ENCODE measurements at regions not wholly inside any gene's neighbourhood (a gene's known extent, or its start where the extent isn't known, plus 50 kb on each side); places are given as distances from the start of the nearest gene placed in this dataset.

- TF ChIP-seq CTCF (conservative IDR thresholded peaks at IDR 0.05; ENCODE audit: low read depth in 2 of 2) (no peak), ZNF462 (CRISPR knock-in tag; IDR thresholded peaks at IDR 0.05) (no peak), STAT1 (IDR thresholded peaks at IDR 0.05; ENCODE audit: unreplicated experiment) (no peak), CREB1 (CRISPR knock-in tag; IDR thresholded peaks at IDR 0.05; ENCODE audit: low read depth) (no peak), NANOG (IDR thresholded peaks at IDR 0.05; ENCODE audit: borderline replicate concordance) (no peak), REST (IDR thresholded peaks at IDR 0.05; ENCODE audit: unreplicated experiment) (no peak), EZH2phosphoT487 (IDR thresholded peaks at IDR 0.05; ENCODE audit: unreplicated experiment) (no peak), POLR2AphosphoS5 (IDR thresholded peaks at IDR 0.05; ENCODE audit: low read depth) (no peak), ZNF331 (CRISPR knock-in tag; IDR thresholded peaks at IDR 0.05; ENCODE audit: low read depth) (no peak), ZNF114 (CRISPR knock-in tag; IDR thresholded peaks at IDR 0.05) (no peak), ETS1 (IDR thresholded peaks at IDR 0.05) (no peak), EZH2 (IDR thresholded peaks at IDR 0.05; ENCODE audit: low read depth, unreplicated experiment) (no peak), JUNB (IDR thresholded peaks at IDR 0.05; ENCODE audit: unreplicated experiment) (no peak)
- Histone ChIP-seq H4K20me1 (replicated peaks; ENCODE audit: insufficient read depth) (no peaks in the 10 kb centered on the region), H3K36me3 (ENCODE audit: insufficient read depth) (no peaks in the 10 kb centered on the region), H2AFZ (no peak overlapping the region), H3K4me1 (ENCODE audit: insufficient read depth) (peaks cover 12% of the 10 kb centered on the region; the same call in 1 of the 2 replicates), H3K4me3 (no peak overlapping the region), H3K27ac (ENCODE audit: low read depth) (no peak overlapping the region), H3K4me2 (no peak overlapping the region), H3K79me2 (replicated peaks; ENCODE audit: insufficient read depth) (no peaks in the 10 kb centered on the region), H3K9me2 (ENCODE audit: insufficient read depth) (no peaks in the 10 kb centered on the region), H3F3A (replicated peaks; ENCODE audit: low read depth) (no peaks in the 10 kb centered on the region), H3K27me3 (ENCODE audit: insufficient read depth) (no peaks in the 10 kb centered on the region)
- Mint-ChIP-seq H3K36me3 (ENCODE audit: low read depth) (no peaks in the 10 kb centered on the region), H3K4me3 (no peak overlapping the region), H3K27ac (no peak overlapping the region), H3K9me3 (no peaks in the 10 kb centered on the region), H3K27me3 (ENCODE audit: insufficient read depth, low read depth, poor library complexity) (peaks cover 3% of the 10 kb centered on the region), H3K4me1 (peaks cover 20% of the 10 kb centered on the region)
- no peak for DNase-seq (ENCODE audit: low spot score)
- ATAC-seq, result no peak
These were observed 60.6 kb upstream of the NEDD4L start for GRCh38 chr18:57983472-57983871.
